SK-MEL-5 (cell line): ENCODE measurements at regions not wholly inside any gene's neighbourhood (a gene's known extent, or its start where the extent isn't known, plus 50 kb on each side); places are given as distances from the start of the nearest gene placed in this dataset.
"Not testable (repeated sequence)": the region's sequence is repeated elsewhere in the genome, so short reads cannot be mapped to it uniquely, and the experiment has no call there.

Experiments
- DNase-seq: peaks from one replicate; pipeline ENCODE4 v3.0.0-alpha.2; 2016; ENCODE audit warnings: low read depth, low spot score
- in situ Hi-C: cut with HindIII; loops from 2 replicates; pipeline ENCODE4 v1.10.0; 2016; ENCODE audit warnings: low sequenced_read_pairs, high pct_unique_total_duplicates, low pct_unique_long_range_greater_than_20kb

DNA sequence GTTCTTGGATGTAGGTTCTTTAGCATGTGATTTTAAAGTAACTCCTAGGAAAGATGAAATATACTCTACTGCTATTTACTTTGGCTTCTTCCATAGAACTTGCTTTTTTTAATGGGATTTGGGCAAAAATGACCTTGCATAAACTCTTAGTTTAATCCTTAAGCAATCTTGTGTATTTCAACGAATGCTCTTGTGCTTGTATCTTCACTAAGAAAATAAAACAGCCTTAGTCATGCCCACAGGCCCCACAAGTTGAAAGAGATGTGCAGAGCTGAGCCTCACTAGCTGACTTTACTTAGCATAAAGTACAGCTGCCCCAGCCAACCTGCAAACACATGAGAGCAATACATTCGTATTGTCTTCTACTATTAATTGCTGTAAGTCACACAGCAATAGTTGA, 1609.2 kb downstream of the STIM2 start:
- no peak for DNase-seq
- in situ Hi-C loops = no loop called here

- DNase-seq = no peak
- in situ Hi-C loops = no loop called here
Measured at GRCh38 chr4:28475381-28475780, 1614.7 kb downstream of the STIM2 start.

GRCh38 chr4:28479666-28480065, 1619.0 kb downstream of the STIM2 start:
- no peak for DNase-seq
- in situ Hi-C loops = no loop called here

- in situ Hi-C loops = no loop called here
- no peak for DNase-seq
Measured at GRCh38 chr4:28481565-28481964, 1620.9 kb downstream of the STIM2 start.

- DNase-seq = peak; percentile 49
- in situ Hi-C loops = no loop called here
Measured at GRCh38 chr4:28482580-28483270, 1622.1 kb downstream of the STIM2 start.

DNA sequence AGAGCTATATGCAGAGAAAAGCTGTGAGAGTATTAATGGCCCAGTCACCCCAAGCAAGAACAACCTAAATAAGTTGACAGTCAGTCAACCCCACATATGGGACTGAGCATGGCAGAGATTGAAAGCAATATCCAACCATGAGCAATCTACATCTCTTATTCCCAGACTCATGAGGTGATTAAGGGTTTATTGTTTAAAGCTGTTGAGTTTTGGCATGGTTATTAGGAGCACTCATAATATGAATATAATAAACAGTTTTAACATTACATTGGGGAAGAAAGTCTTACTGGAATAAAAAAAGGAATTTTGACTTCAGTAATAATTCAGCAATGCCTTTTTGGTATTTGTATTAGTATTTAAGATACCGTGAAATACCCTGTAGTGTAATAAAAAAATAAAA, 1627.4 kb downstream of the STIM2 start:
- no peak for DNase-seq
- in situ Hi-C loops = no loop called here

GRCh38 chr4:28490669-28491068, 1630.0 kb downstream of the STIM2 start:
- in situ Hi-C loops = no loop called here
- no peak for DNase-seq

- DNase-seq = no peak
- in situ Hi-C loops = no loop called here
Measured at GRCh38 chr4:28505064-28505463, 1644.4 kb downstream of the STIM2 start.

- no peak for DNase-seq
- in situ Hi-C loops = no loop called here
Measured at GRCh38 chr4:28508636-28509035, 1648.0 kb downstream of the STIM2 start.

GRCh38 chr4:28514766-28515165, 1654.1 kb downstream of the STIM2 start:
- DNase-seq, in situ Hi-C loops: not testable (repeated sequence)

DNA sequence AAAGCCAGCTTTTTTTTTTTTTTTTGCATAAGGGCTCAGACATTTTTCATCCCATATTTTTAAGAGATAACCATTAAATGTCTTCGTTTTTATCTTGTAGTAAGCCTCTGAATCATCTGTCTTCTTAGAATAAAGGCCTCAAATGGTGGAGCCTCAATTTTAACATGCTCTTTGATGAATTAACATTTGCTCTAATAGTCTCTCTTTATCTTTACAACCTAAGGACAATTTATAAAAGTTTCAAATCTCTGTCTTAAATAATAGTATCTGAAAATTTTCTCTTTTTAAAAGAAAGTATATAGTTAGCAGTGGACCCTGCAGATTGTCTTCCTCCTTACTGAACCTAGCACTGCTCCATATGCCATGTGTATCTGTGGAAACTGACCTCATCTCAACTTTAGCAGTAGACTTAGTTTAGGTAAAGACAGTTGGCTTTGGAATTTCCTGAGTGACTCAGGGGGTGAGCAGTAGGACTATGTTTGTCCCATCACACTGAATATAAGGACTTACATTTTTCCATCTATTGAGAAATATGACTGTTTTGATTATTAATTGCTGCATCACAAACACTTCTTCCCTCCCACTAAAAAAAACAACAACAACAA, 1658.0 kb downstream of the STIM2 start:
- in situ Hi-C loops = no loop called here
- no peak for DNase-seq

DNA sequence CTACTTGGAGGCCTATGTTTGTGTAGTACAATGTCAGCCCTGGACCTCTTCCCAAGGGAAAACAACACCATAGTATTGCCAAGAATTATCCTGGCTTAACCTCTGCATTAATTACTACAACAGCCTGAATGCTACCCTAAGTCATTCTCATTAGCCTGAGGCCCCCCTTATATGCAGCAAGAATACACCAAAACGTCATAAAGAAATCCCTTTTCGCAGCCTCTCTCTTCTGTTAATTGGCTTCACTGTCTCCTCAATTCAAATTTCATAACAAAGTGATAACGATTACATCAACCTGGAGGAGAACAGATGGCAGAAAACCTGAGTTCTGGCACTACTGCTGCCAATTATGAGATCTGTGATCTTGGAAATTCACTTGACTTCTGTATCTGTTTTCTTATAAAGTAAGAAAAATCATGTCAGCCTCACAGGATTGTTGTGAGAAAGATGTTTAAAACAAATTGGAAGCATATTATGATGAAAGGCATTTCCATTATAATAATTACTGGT, 1663.1 kb downstream of the STIM2 start:
- in situ Hi-C loops = no loop called here
- no peak for DNase-seq

GRCh38 chr4:28536124-28536523, 1675.5 kb downstream of the STIM2 start:
- in situ Hi-C loops = no loop called here

GRCh38 chr4:28545986-28546385, 1685.3 kb downstream of the STIM2 start:
- no peak for DNase-seq
- in situ Hi-C loops = no loop called here

More at GRCh38 chr4:28536124-28536523, 1675.5 kb downstream of the STIM2 start:
- DNase-seq = no peak

DNA sequence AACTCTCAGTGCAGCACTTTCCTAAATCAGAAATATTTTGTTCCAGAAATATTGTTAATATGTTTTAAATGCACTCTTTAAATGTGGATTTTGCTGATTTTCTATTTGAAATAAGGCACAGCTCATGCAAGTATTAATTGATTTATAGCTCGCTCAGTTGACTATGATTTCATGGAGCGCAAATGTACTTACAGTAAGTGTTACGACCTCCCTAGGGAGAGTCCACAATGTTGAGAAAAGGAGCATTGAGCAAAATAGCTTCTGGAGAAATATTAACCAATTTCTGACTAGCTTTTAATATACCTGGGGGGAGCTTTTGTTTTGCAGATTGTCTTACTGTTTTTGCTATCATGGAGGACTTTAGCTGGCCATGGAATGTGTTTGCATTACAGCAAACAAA, 1687.5 kb downstream of the STIM2 start:
- no peak for DNase-seq
- in situ Hi-C loops = no loop called here

- DNase-seq = no peak
- in situ Hi-C loops = no loop called here
Measured at GRCh38 chr4:28548594-28548993, 1688.0 kb downstream of the STIM2 start.

DNA sequence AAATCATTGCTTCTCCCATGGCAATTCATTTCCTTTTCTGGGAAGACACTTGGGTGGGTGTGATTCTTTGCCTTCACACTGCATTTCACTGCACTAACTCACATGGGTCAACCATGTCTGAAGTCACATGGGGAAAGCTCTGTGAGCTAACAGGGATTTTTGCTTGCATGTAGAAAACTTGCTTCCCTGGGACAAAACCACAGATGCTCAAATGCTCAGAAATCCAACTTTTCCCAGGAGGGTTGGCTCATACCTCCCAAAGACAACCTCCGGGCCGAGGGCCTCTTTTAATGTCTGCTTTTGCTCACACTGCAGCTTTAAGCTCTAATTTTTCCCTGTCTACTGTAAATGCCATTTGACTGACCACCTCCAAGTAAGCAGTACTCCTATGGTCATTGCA, 1695.2 kb downstream of the STIM2 start:
- no peak for DNase-seq
- in situ Hi-C loops = no loop called here

- in situ Hi-C loops = no loop called here
- DNase-seq = no peak
Measured at GRCh38 chr4:28557755-28558154, 1697.1 kb downstream of the STIM2 start.

GRCh38 chr4:28558895-28559294, 1698.3 kb downstream of the STIM2 start:
- in situ Hi-C loops = no loop called here
- no peak for DNase-seq
